ENCODE measurements at regions not wholly inside any gene's neighbourhood (a gene's known extent, or its start where the extent isn't known, plus 50 kb on each side); places are given as distances from the start of the nearest gene placed in this dataset.

DNA sequence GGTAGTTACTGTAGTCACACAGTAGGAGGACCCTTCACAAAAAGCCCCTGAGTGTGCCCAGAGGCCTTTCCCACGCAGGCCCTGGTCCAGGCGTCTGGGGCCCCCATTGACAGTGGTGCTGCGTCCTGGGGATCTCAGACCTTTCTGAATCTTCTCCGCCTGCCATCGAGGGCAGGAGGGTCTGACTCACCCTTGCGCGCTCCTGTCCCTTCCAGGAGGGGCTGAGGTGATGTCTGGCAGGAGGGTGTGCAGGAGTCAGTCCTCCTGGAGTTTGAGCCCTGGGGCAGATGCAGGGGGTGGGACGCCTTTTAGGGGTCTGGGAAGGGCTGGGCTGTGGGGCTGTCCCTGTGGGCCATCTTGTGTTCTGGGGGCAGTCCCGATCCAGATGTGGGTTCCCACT lies 386.8 kb downstream of the TMEM121 start:
- H2AFZ ChIP-seq, result no peak overlapping the region
- ATAC-seq (no peak), DNase-seq (ENCODE audit: low spot score) (no peak)
- H3F3A ChIP-seq (replicated peaks; ENCODE audit: low read depth), result no peaks in the 10 kb centered on the region
- H3K4me3 ChIP-seq, result no peak overlapping the region
- no peaks in the 10 kb centered on the region for H3K79me2 ChIP-seq (replicated peaks; ENCODE audit: insufficient read depth)
- no peak overlapping the region for H3K27ac ChIP-seq (ENCODE audit: low read depth)
- Mint-ChIP-seq H3K36me3 (ENCODE audit: low read depth) (peaks cover 21% of the 10 kb centered on the region), H3K27me3 (ENCODE audit: insufficient read depth, low read depth, poor library complexity) (peaks cover 5% of the 10 kb centered on the region), H3K27ac (no peak overlapping the region), H3K4me1 (no peaks in the 10 kb centered on the region), H3K4me3 (no peak overlapping the region), H3K9me3 (peaks cover 91% of the 10 kb centered on the region)
- no peaks in the 10 kb centered on the region for H3K27me3 ChIP-seq (ENCODE audit: insufficient read depth)
- no peak overlapping the region for H3K4me2 ChIP-seq
- H3K4me1 ChIP-seq (ENCODE audit: insufficient read depth), result no peaks in the 10 kb centered on the region
- no peaks in the 10 kb centered on the region for H4K20me1 ChIP-seq (replicated peaks; ENCODE audit: insufficient read depth)
- TF ChIP-seq POLR2AphosphoS5 (IDR thresholded peaks at IDR 0.05; ENCODE audit: low read depth), result no peak
- TF ChIP-seq, protein P1, sequence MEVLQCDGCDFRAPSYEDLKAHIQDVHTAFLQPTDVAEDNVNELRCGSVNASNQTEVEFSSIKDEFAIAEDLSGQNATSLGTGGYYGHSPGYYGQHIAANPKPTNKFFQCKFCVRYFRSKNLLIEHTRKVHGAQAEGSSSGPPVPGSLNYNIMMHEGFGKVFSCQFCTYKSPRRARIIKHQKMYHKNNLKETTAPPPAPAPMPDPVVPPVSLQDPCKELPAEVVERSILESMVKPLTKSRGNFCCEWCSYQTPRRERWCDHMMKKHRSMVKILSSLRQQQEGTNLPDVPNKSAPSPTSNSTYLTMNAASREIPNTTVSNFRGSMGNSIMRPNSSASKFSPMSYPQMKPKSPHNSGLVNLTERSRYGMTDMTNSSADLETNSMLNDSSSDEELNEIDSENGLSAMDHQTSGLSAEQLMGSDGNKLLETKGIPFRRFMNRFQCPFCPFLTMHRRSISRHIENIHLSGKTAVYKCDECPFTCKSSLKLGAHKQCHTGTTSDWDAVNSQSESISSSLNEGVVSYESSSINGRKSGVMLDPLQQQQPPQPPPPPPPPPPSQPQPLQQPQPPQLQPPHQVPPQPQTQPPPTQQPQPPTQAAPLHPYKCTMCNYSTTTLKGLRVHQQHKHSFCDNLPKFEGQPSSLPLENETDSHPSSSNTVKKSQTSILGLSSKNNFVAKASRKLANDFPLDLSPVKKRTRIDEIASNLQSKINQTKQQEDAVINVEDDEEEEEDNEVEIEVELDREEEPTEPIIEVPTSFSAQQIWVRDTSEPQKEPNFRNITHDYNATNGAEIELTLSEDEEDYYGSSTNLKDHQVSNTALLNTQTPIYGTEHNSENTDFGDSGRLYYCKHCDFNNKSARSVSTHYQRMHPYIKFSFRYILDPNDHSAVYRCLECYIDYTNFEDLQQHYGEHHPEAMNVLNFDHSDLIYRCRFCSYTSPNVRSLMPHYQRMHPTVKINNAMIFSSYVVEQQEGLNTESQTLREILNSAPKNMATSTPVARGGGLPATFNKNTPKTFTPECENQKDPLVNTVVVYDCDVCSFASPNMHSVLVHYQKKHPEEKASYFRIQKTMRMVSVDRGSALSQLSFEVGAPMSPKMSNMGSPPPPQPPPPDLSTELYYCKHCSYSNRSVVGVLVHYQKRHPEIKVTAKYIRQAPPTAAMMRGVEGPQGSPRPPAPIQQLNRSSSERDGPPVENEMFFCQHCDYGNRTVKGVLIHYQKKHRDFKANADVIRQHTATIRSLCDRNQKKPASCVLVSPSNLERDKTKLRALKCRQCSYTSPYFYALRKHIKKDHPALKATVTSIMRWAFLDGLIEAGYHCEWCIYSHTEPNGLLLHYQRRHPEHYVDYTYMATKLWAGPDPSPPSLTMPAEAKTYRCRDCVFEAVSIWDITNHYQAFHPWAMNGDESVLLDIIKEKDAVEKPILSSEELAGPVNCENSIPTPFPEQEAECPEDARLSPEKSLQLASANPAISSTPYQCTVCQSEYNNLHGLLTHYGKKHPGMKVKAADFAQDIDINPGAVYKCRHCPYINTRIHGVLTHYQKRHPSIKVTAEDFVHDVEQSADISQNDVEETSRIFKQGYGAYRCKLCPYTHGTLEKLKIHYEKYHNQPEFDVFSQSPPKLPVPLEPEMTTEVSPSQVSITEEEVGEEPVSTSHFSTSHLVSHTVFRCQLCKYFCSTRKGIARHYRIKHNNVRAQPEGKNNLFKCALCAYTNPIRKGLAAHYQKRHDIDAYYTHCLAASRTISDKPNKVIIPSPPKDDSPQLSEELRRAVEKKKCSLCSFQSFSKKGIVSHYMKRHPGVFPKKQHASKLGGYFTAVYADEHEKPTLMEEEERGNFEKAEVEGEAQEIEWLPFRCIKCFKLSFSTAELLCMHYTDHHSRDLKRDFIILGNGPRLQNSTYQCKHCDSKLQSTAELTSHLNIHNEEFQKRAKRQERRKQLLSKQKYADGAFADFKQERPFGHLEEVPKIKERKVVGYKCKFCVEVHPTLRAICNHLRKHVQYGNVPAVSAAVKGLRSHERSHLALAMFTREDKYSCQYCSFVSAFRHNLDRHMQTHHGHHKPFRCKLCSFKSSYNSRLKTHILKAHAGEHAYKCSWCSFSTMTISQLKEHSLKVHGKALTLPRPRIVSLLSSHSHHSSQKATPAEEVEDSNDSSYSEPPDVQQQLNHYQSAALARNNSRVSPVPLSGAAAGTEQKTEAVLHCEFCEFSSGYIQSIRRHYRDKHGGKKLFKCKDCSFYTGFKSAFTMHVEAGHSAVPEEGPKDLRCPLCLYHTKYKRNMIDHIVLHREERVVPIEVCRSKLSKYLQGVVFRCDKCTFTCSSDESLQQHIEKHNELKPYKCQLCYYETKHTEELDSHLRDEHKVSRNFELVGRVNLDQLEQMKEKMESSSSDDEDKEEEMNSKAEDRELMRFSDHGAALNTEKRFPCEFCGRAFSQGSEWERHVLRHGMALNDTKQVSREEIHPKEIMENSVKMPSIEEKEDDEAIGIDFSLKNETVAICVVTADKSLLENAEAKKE (CRISPR knock-in tag; IDR thresholded peaks at IDR 0.05), result no peak
- H3K36me3 ChIP-seq (ENCODE audit: insufficient read depth), result no peaks in the 10 kb centered on the region
- H3K9me2 ChIP-seq (ENCODE audit: insufficient read depth), result no peaks in the 10 kb centered on the region

DNA sequence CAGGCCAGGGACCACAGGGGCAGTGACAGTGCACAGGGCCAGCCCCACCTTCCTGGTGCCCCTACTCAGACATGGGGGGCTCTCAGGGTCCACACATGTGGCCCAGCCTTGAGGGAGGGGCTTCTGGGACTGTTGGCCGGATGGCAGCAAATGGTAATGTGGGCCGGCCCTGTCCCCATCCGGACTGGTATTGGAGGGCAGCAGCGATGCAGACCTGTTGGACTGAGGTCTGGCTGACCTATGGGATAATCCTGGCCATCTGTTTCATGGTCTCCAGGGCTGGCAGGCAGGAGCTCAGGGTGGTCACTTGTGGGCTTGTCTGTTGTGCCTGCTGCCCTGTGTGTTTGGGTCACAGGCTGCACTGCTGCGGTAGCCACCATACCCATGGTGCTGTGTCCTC lies 387.5 kb downstream of the TMEM121 start:
- Mint-ChIP-seq H3K9me3 (peaks cover 91% of the 10 kb centered on the region), H3K36me3 (ENCODE audit: low read depth) (peaks cover 18% of the 10 kb centered on the region), H3K4me3 (no peak overlapping the region), H3K27ac (no peak overlapping the region), H3K4me1 (no peaks in the 10 kb centered on the region), H3K27me3 (ENCODE audit: insufficient read depth, low read depth, poor library complexity) (peaks cover 5% of the 10 kb centered on the region)
- Histone ChIP-seq H3K4me3 (no peak overlapping the region), H3K79me2 (replicated peaks; ENCODE audit: insufficient read depth) (no peaks in the 10 kb centered on the region), H3K27ac (ENCODE audit: low read depth) (no peak overlapping the region), H3K4me1 (ENCODE audit: insufficient read depth) (no peaks in the 10 kb centered on the region), H3K36me3 (ENCODE audit: insufficient read depth) (no peaks in the 10 kb centered on the region), H3K4me2 (no peak overlapping the region), H3F3A (replicated peaks; ENCODE audit: low read depth) (no peaks in the 10 kb centered on the region), H3K27me3 (ENCODE audit: insufficient read depth) (no peaks in the 10 kb centered on the region), H2AFZ (no peak overlapping the region), H3K9me2 (ENCODE audit: insufficient read depth) (no peaks in the 10 kb centered on the region), H4K20me1 (replicated peaks; ENCODE audit: insufficient read depth) (no peaks in the 10 kb centered on the region)
- ATAC-seq, result no peak
- DNase-seq (ENCODE audit: low spot score), result no peak
- no peak for TF ChIP-seq REST (IDR thresholded peaks at IDR 0.05; ENCODE audit: unreplicated experiment)
- no peak for TF ChIP-seq ZNF114 (CRISPR knock-in tag; IDR thresholded peaks at IDR 0.05)
